Stomach (tissue), 8 donors: ENCODE measurements at regions not wholly inside any gene's neighbourhood (a gene's known extent, or its start where the extent isn't known, plus 50 kb on each side); places are given as distances from the start of the nearest gene placed in this dataset.
A peak's percentile ranks its signal among the peaks of the same experiment; 100 is the strongest.

ENCODE experiments used
- DNase-seq, 2 donors: peaks; one replicate each; pipeline versions ENCODE4 v3.0.0 to v3.0.0-alpha.2; 2013 to 2019
- H3K27ac ChIP-seq, 5 donors: fragments of 200-600 bp in 4 of 5; sonication (generic) in 4 of 5; one replicate each; pipeline ENCODE4 v1.5.1; 2013 to 2019; ENCODE audit warnings: mild to moderate bottlenecking in 1 of 5, moderate library complexity in 1 of 5
- H3K27me3 ChIP-seq, 3 donors: fragments of 200-600 bp; sonication (generic); one replicate each; pipeline ENCODE4 v1.5.1; 2017 to 2019; ENCODE audit warnings: mixed run types in 1 of 3
- H3K36me3 ChIP-seq, 4 donors: fragments of 200-600 bp; sonication (generic); 1 replicate in 3 of 4; 2 replicates in 1 of 4; pipeline ENCODE4 v1.5.1; 2016 to 2019
- H3K4me1 ChIP-seq, 4 donors: fragments of 200-600 bp; sonication (generic); one replicate each; pipeline ENCODE4 v1.5.1; 2016 to 2019
- H3K4me3 ChIP-seq, 4 donors: fragments of 200-600 bp; sonication (generic) in 3 of 4; one replicate each; pipeline ENCODE4 v1.5.1; 2016 to 2019; ENCODE audit warnings: mild to moderate bottlenecking in 1 of 4
- H3K9me3 ChIP-seq, 4 donors: fragments of 200-600 bp; sonication (generic); one replicate each; pipeline ENCODE4 v1.5.1; 2016 to 2019
- CTCF ChIP-seq, 7 experiments: fragments of 450-650 bp in 4 of 7; fragments of 200-600 bp in 3 of 7; sonication (generic) in 3 of 7; IDR thresholded peaks; one replicate each; pipeline ENCODE4 v1.5.1; 2016 to 2019; ENCODE audit warnings: antibody characterized with exemption in 7 of 7, control low read depth in 2 of 7, mild to moderate bottlenecking in 1 of 7
- EP300 ChIP-seq: sonication (generic); formaldehyde crosslinking; IDR thresholded peaks from one replicate; pipeline ENCODE4 v1.6.1; 2017; ENCODE audit warnings: antibody characterized with exemption
- POLR2A ChIP-seq, 4 donors: fragments of 450-650 bp; IDR thresholded peaks; one replicate each; pipeline ENCODE4 v1.6.1; 2016; ENCODE audit warnings: antibody characterized with exemption in 4 of 4, control low read depth in 2 of 4, mild to moderate bottlenecking in 1 of 4, moderate library complexity in 1 of 4
- POLR2AphosphoS5 ChIP-seq, 3 donors: sonication (generic); formaldehyde crosslinking; IDR thresholded peaks; one replicate each; pipeline ENCODE4 v1.6.1; 2016; ENCODE audit warnings: antibody characterized with exemption in 3 of 3
- WGBS, 5 donors: extraction: QIAGEN DNeasy Blood & Tissue Kit in 3 of 5; methylation state at CpG; one replicate each; pipeline versions ENCODE4 v1.1.5 to v1.1.7; 2013 to 2018; 5-methylcytosine and 5-hydroxymethylcytosine counted together
- intact Hi-C: fragments of 100-400 bp; cut with DNase I; formaldehyde crosslinking; loops from one replicate; pipeline ENCODE4 v1.15.1; 2023; ENCODE audit warnings: low total_unique reads
- donor health status: healthy with polysubstance abuse.
- donor health status: Bipolar disorder and iron deficiency.
- donor health status: healthy.

GRCh38 chr11:119798656-119799055 lies 69.7 kb upstream of the NECTIN1 start:
- Histone ChIP-seq H3K4me1 (no peaks in the 10 kb centered on the region), H3K27me3 (peaks cover 0 to 15% (median 0%) of the 10 kb centered on the region in 3 donors), H3K4me3 (no peak overlapping the region), H3K27ac (no peak overlapping the region), H3K9me3 (no peaks in the 10 kb centered on the region), H3K36me3 (no peaks in the 10 kb centered on the region)
- intact Hi-C loops, result no loop called here
- WGBS, 5 donors, result 78 to 89% (median 86%) methylated on average over 3 of the region's 3 CpGs
- no peak for TF ChIP-seq POLR2AphosphoS5 (IDR thresholded peaks at IDR 0.05)
- TF ChIP-seq POLR2A (IDR thresholded peaks at IDR 0.05), result no peak
- no peak for TF ChIP-seq CTCF (IDR thresholded peaks at IDR 0.05)
- no peak for TF ChIP-seq EP300
- no peak for DNase-seq

GRCh38 chr11:119797736-119798135 lies 68.7 kb upstream of the NECTIN1 start:
- no peaks in the 10 kb centered on the region for H3K9me3 ChIP-seq
- TF ChIP-seq POLR2A (IDR thresholded peaks at IDR 0.05) (no peak), CTCF (IDR thresholded peaks at IDR 0.05) (no peak), POLR2AphosphoS5 (IDR thresholded peaks at IDR 0.05) (no peak), EP300 (no peak)
- peaks cover 0 to 15% (median 0%) of the 10 kb centered on the region in 3 donors for H3K27me3 ChIP-seq
- intact Hi-C loops, result no loop called here
- no peaks in the 10 kb centered on the region for H3K36me3 ChIP-seq
- H3K4me1 ChIP-seq, result no peaks in the 10 kb centered on the region
- no peak overlapping the region for H3K4me3 ChIP-seq
- DNase-seq, result no peak
- no peak overlapping the region for H3K27ac ChIP-seq
- WGBS, 5 donors, result 64 to 79% (median 74%) methylated on average over 4 of the region's 4 CpGs

- peak in 1 of 2 donors; percentile 38 for DNase-seq
- H3K4me1 ChIP-seq, result no peaks in the 10 kb centered on the region
- no peak for TF ChIP-seq POLR2AphosphoS5 (IDR thresholded peaks at IDR 0.05)
- TF ChIP-seq POLR2A (IDR thresholded peaks at IDR 0.05), result no peak
- no peak for TF ChIP-seq CTCF (IDR thresholded peaks at IDR 0.05)
- no peak for TF ChIP-seq EP300
- H3K27ac ChIP-seq, result no peak overlapping the region
- no peaks in the 10 kb centered on the region for H3K9me3 ChIP-seq
- 33 to 45% (median 38%) methylated on average over 11 to 12 of the region's 12 CpGs for WGBS, 5 donors
- H3K36me3 ChIP-seq, result no peaks in the 10 kb centered on the region
- H3K4me3 ChIP-seq, result no peak overlapping the region
- H3K27me3 ChIP-seq, result peaks cover 0 to 15% (median 0%) of the 10 kb centered on the region in 3 donors
- intact Hi-C loops, result no loop called here
These were observed 68.2 kb upstream of the NECTIN1 start for GRCh38 chr11:119797123-119797611.

GRCh38 chr11:119796363-119797060 lies 67.5 kb upstream of the NECTIN1 start:
- no peak overlapping the region for H3K4me3 ChIP-seq
- WGBS, 5 donors, result 78 to 83% (median 82%) methylated on average over 7 to 8 of the region's 8 CpGs
- no peaks in the 10 kb centered on the region for H3K36me3 ChIP-seq
- no peaks in the 10 kb centered on the region for H3K4me1 ChIP-seq
- H3K27ac ChIP-seq, result no peak overlapping the region
- TF ChIP-seq EP300, result no peak
- no peak for TF ChIP-seq POLR2A (IDR thresholded peaks at IDR 0.05)
- TF ChIP-seq CTCF (IDR thresholded peaks at IDR 0.05), result no peak
- no peak for TF ChIP-seq POLR2AphosphoS5 (IDR thresholded peaks at IDR 0.05)
- H3K9me3 ChIP-seq, result no peaks in the 10 kb centered on the region
- peaks cover 0 to 15% (median 0%) of the 10 kb centered on the region in 3 donors for H3K27me3 ChIP-seq
- intact Hi-C loops, result no loop called here
- DNase-seq, result no peak
